ENCODE measurements at regions not wholly inside any gene's neighbourhood (a gene's known extent, or its start where the extent isn't known, plus 50 kb on each side); places are given as distances from the start of the nearest gene placed in this dataset.
"Not testable (repeated sequence)": the region's sequence is repeated elsewhere in the genome, so short reads cannot be mapped to it uniquely, and the experiment has no call there.

- TF ChIP-seq POLR2AphosphoS5 (IDR thresholded peaks at IDR 0.05; ENCODE audit: low read depth); SPI1 (IDR thresholded peaks at IDR 0.05; ENCODE audit: borderline replicate concordance, low read depth); GABPA (IDR thresholded peaks at IDR 0.05; ENCODE audit: low read depth): not testable (repeated sequence)
- TF ChIP-seq, protein P1, sequence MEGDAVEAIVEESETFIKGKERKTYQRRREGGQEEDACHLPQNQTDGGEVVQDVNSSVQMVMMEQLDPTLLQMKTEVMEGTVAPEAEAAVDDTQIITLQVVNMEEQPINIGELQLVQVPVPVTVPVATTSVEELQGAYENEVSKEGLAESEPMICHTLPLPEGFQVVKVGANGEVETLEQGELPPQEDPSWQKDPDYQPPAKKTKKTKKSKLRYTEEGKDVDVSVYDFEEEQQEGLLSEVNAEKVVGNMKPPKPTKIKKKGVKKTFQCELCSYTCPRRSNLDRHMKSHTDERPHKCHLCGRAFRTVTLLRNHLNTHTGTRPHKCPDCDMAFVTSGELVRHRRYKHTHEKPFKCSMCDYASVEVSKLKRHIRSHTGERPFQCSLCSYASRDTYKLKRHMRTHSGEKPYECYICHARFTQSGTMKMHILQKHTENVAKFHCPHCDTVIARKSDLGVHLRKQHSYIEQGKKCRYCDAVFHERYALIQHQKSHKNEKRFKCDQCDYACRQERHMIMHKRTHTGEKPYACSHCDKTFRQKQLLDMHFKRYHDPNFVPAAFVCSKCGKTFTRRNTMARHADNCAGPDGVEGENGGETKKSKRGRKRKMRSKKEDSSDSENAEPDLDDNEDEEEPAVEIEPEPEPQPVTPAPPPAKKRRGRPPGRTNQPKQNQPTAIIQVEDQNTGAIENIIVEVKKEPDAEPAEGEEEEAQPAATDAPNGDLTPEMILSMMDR (IDR thresholded peaks at IDR 0.05; ENCODE audit: insufficient read depth, low read length): not testable (repeated sequence)
- TF ChIP-seq, protein P2, sequence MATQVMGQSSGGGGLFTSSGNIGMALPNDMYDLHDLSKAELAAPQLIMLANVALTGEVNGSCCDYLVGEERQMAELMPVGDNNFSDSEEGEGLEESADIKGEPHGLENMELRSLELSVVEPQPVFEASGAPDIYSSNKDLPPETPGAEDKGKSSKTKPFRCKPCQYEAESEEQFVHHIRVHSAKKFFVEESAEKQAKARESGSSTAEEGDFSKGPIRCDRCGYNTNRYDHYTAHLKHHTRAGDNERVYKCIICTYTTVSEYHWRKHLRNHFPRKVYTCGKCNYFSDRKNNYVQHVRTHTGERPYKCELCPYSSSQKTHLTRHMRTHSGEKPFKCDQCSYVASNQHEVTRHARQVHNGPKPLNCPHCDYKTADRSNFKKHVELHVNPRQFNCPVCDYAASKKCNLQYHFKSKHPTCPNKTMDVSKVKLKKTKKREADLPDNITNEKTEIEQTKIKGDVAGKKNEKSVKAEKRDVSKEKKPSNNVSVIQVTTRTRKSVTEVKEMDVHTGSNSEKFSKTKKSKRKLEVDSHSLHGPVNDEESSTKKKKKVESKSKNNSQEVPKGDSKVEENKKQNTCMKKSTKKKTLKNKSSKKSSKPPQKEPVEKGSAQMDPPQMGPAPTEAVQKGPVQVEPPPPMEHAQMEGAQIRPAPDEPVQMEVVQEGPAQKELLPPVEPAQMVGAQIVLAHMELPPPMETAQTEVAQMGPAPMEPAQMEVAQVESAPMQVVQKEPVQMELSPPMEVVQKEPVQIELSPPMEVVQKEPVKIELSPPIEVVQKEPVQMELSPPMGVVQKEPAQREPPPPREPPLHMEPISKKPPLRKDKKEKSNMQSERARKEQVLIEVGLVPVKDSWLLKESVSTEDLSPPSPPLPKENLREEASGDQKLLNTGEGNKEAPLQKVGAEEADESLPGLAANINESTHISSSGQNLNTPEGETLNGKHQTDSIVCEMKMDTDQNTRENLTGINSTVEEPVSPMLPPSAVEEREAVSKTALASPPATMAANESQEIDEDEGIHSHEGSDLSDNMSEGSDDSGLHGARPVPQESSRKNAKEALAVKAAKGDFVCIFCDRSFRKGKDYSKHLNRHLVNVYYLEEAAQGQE (IDR thresholded peaks at IDR 0.05; ENCODE audit: insufficient replicate concordance, low read depth): not testable (repeated sequence)
Observed at GRCh38 chr11:44371042-44371441, 61.1 kb upstream of the ALX4 start.

All from HL-60 (cell line).